ENCODE measurements at regions not wholly inside any gene's neighbourhood (a gene's known extent, or its start where the extent isn't known, plus 50 kb on each side); places are given as distances from the start of the nearest gene placed in this dataset.
"Not testable (repeated sequence)": the region's sequence is repeated elsewhere in the genome, so short reads cannot be mapped to it uniquely, and the experiment has no call there.

GRCh38 chrX:131405497-131405896 is 116.4 kb upstream of the IGSF1 start:
- TF ChIP-seq, protein P1, sequence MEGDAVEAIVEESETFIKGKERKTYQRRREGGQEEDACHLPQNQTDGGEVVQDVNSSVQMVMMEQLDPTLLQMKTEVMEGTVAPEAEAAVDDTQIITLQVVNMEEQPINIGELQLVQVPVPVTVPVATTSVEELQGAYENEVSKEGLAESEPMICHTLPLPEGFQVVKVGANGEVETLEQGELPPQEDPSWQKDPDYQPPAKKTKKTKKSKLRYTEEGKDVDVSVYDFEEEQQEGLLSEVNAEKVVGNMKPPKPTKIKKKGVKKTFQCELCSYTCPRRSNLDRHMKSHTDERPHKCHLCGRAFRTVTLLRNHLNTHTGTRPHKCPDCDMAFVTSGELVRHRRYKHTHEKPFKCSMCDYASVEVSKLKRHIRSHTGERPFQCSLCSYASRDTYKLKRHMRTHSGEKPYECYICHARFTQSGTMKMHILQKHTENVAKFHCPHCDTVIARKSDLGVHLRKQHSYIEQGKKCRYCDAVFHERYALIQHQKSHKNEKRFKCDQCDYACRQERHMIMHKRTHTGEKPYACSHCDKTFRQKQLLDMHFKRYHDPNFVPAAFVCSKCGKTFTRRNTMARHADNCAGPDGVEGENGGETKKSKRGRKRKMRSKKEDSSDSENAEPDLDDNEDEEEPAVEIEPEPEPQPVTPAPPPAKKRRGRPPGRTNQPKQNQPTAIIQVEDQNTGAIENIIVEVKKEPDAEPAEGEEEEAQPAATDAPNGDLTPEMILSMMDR (IDR thresholded peaks at IDR 0.05): no peak

GRCh38 chrX:131424895-131425294 is 119.0 kb upstream of the OR13H1 start:
- TF ChIP-seq, protein P1 (IDR thresholded peaks at IDR 0.05): no peak
- Histone ChIP-seq H3K9me3 (no peaks in the 10 kb centered on the region), H3K4me1 (ENCODE audit: low read depth) (no peaks in the 10 kb centered on the region), H3K36me3 (ENCODE audit: low read depth) (no peaks in the 10 kb centered on the region), H3K4me3 (no peak overlapping the region)
- no peak for DNase-seq
- no peak for ATAC-seq
- intact Hi-C loops (cut with DNase I, micrococcal nuclease): no loop called here

More at GRCh38 chrX:131405497-131405896, 116.4 kb upstream of the IGSF1 start:
- Histone ChIP-seq H3K4me1 (ENCODE audit: low read depth) (no peaks in the 10 kb centered on the region), H3K9me3 (no peaks in the 10 kb centered on the region), H3K36me3 (ENCODE audit: low read depth) (no peaks in the 10 kb centered on the region), H3K4me3 (no peak overlapping the region)
- no peak for DNase-seq
- no peak for ATAC-seq
- intact Hi-C loops (cut with DNase I, micrococcal nuclease): no loop called here

- ATAC-seq; H3K36me3 ChIP-seq (ENCODE audit: low read depth); H3K4me3 ChIP-seq; DNase-seq; H3K9me3 ChIP-seq; intact Hi-C loops (cut with DNase I, micrococcal nuclease); H3K4me1 ChIP-seq (ENCODE audit: low read depth): not testable (repeated sequence)
Observed at GRCh38 chrX:131430465-131430864, 113.4 kb upstream of the OR13H1 start.

DNA sequence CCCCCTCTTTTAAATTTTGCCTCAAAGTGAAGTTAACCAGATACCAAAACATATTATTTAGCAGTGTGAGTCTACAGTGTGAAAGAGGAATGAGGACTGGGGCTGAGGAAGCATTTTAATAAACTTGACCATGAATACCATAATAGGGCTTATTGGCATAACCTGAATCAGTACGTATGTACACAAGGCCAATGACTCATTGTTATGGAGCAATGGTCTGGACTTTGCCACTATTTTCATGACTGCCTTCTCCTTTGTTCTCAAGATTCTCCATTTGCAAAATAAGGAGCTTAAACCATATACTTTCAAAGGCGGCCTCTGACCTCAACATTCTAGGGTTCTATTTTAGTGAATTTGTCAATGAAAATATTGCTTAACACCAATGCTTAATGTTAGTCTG is 102.8 kb upstream of the OR13H1 start:
- Histone ChIP-seq H3K9me3 (peaks cover 2% of the 10 kb centered on the region), H3K4me3 (no peak overlapping the region), H3K4me1 (ENCODE audit: low read depth) (no peaks in the 10 kb centered on the region), H3K36me3 (ENCODE audit: low read depth) (no peaks in the 10 kb centered on the region)
- no peak for DNase-seq
- TF ChIP-seq, protein P1 (IDR thresholded peaks at IDR 0.05): no peak
- ATAC-seq: no peak
- intact Hi-C loops (cut with DNase I, micrococcal nuclease): no loop called here

DNA sequence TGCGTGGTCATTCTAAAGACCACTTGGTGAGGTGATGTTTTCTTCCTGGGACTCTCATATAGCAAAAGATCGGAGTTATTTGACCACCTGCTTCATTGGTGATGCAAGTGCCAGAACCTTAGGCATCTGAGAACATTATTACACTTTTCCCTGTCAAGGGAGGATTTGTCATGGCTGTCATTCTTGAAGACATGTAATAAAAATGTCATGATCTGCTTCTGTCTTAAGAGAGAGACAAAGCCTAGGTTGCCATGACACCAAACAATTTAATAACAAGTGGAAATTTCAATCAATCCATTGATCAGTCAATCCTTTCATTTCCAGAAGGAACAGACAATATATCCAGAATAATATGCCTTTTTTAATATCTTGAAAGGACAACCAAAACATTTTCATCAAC is 97.9 kb upstream of the OR13H1 start:
- DNase-seq: no peak

GRCh38 chrX:131461855-131462254 is 82.0 kb upstream of the OR13H1 start:
- intact Hi-C loops (cut with DNase I, micrococcal nuclease); H3K36me3 ChIP-seq (ENCODE audit: low read depth); ATAC-seq; H3K4me3 ChIP-seq; H3K9me3 ChIP-seq; DNase-seq; H3K4me1 ChIP-seq (ENCODE audit: low read depth): not testable (repeated sequence)

More for the DNA sequence above, 97.9 kb upstream of the OR13H1 start:
- H3K9me3 ChIP-seq: no peaks in the 10 kb centered on the region
- intact Hi-C loops (cut with DNase I, micrococcal nuclease): no loop called here
- no peaks in the 10 kb centered on the region for H3K36me3 ChIP-seq (ENCODE audit: low read depth)
- no peaks in the 10 kb centered on the region for H3K4me1 ChIP-seq (ENCODE audit: low read depth)
- ATAC-seq: no peak
- no peak overlapping the region for H3K4me3 ChIP-seq
- TF ChIP-seq, protein P1 (IDR thresholded peaks at IDR 0.05): no peak

- H3K4me1 ChIP-seq (ENCODE audit: low read depth); H3K4me3 ChIP-seq; intact Hi-C loops (cut with DNase I, micrococcal nuclease); DNase-seq; H3K9me3 ChIP-seq; H3K36me3 ChIP-seq (ENCODE audit: low read depth); ATAC-seq: not testable (repeated sequence)
Observed at GRCh38 chrX:131473809-131474208, 70.1 kb upstream of the OR13H1 start.
